ENCODE measurements at regions not wholly inside any gene's neighbourhood (a gene's known extent, or its start where the extent isn't known, plus 50 kb on each side); places are given as distances from the start of the nearest gene placed in this dataset.

GRCh38 chr1:207965392-207966387 is 54.8 kb upstream of the CD34 start:
- ChIA-PET CTCF (interaction anchor here (1.0 to 4.6 kb wide), 9 partner anchors 19 to 154 kb away, joined by 3 to 112 read pairs (median 6); no protein-coding TSS in a partner anchor), POLR2A (no interaction called here)
- ATAC-seq (no peak), DNase-seq (ENCODE audit: low read depth in 1 of 2, low spot score in 1 of 2) (no peak), FAIRE-seq (no peak)
- H3K9me3 ChIP-seq: no peaks in the 10 kb centered on the region
- no peak overlapping the region for H3K4me2 ChIP-seq
- peaks cover 8% of the 10 kb centered on the region; the same call in 2 of the 3 replicates for H3K4me1 ChIP-seq
- no peak overlapping the region for H3K4me3 ChIP-seq
- no peak overlapping the region for H3K27ac ChIP-seq
- 59% methylated on average over 9 of the region's 9 CpGs for WGBS (ENCODE audit: missing lambda C conversion rate)
- TF ChIP-seq TP53 (CRISPR knock-in tag; IDR thresholded peaks at IDR 0.05): no peak
- no peak for TF ChIP-seq ESRRA (IDR thresholded peaks at IDR 0.05; ENCODE audit: borderline replicate concordance, low read length)
- no peak for TF ChIP-seq POLR2AphosphoS2 (conservative IDR thresholded peaks at IDR 0.05; ENCODE audit: low read length)
- TF ChIP-seq POLR2A (IDR thresholded peaks at IDR 0.05; ENCODE audit: low read length): no peak
- no peak for TF ChIP-seq CHD4 (IDR thresholded peaks at IDR 0.05; ENCODE audit: borderline replicate concordance)
- no peak for TF ChIP-seq HOXB5 (CRISPR knock-in tag; IDR thresholded peaks at IDR 0.05)
- no peak for TF ChIP-seq RFX5 (IDR thresholded peaks at IDR 0.05)
- no peak for TF ChIP-seq HEYL (CRISPR knock-in tag; IDR thresholded peaks at IDR 0.05)
- no peak for TF ChIP-seq MAZ (IDR thresholded peaks at IDR 0.05; ENCODE audit: borderline replicate concordance, low read depth, low read length)

GRCh38 chr1:207964195-207964966 is 53.5 kb upstream of the CD34 start:
- H3K27ac ChIP-seq: peak overlapping the region; percentile 72 to 96; a peak in 5 of 6 replicates
- WGBS (ENCODE audit: missing lambda C conversion rate): 73% methylated on average over 25 of the region's 25 CpGs
- no peaks in the 10 kb centered on the region for H3K9me3 ChIP-seq
- peak overlapping the region; percentile 94 for H3K4me2 ChIP-seq
- FAIRE-seq (no peak), DNase-seq (ENCODE audit: low read depth in 1 of 2, low spot score in 1 of 2) (no peak), ATAC-seq (peak in 1 of 2 experiments; percentile 6; a peak in 2 of 6 replicates)
- ChIA-PET CTCF (interaction anchor here (0.6 to 4.6 kb wide), 32 partner anchors 8 to 1420 kb away, joined by 3 to 112 read pairs (median 10); no protein-coding TSS in a partner anchor), POLR2A (interaction anchor here (2.2 kb wide), 1 partner anchor 79 kb away, joined by 12 read pairs; no protein-coding TSS in a partner anchor)
- H3K4me1 ChIP-seq: peaks cover 8% of the 10 kb centered on the region; the same call in 2 of the 3 replicates
- no peak for TF ChIP-seq RFX5 (IDR thresholded peaks at IDR 0.05)
- TF ChIP-seq MAFK (IDR thresholded peaks at IDR 0.05; ENCODE audit: partially characterized antibody): no peak
- no peak for TF ChIP-seq EHMT2 (IDR thresholded peaks at IDR 0.05; ENCODE audit: low read depth)
- no peak for TF ChIP-seq NR3C1 (IDR thresholded peaks at IDR 0.05)
- no peak for TF ChIP-seq POLR2A (IDR thresholded peaks at IDR 0.05; ENCODE audit: low read length)
- no peak for TF ChIP-seq RARB (CRISPR knock-in tag; IDR thresholded peaks at IDR 0.05)
- no peak for TF ChIP-seq MAX (IDR thresholded peaks at IDR 0.05)
- TF ChIP-seq, protein P1, sequence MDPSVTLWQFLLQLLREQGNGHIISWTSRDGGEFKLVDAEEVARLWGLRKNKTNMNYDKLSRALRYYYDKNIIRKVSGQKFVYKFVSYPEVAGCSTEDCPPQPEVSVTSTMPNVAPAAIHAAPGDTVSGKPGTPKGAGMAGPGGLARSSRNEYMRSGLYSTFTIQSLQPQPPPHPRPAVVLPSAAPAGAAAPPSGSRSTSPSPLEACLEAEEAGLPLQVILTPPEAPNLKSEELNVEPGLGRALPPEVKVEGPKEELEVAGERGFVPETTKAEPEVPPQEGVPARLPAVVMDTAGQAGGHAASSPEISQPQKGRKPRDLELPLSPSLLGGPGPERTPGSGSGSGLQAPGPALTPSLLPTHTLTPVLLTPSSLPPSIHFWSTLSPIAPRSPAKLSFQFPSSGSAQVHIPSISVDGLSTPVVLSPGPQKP (IDR thresholded peaks at IDR 0.05; ENCODE audit: low read depth, low read length): no peak
- no peak for TF ChIP-seq SREBF2 (IDR thresholded peaks at IDR 0.05)
- TF ChIP-seq CEBPB (IDR thresholded peaks at IDR 0.05): no peak
- no peak for TF ChIP-seq FOSL2 (IDR thresholded peaks at IDR 0.05)
- TF ChIP-seq FOSL2 (CRISPR knock-in tag; IDR thresholded peaks at IDR 0.05): no peak
- TF ChIP-seq ZC3H11A (IDR thresholded peaks at IDR 0.05): no peak
- TF ChIP-seq CBX8 (IDR thresholded peaks at IDR 0.05): no peak
- TF ChIP-seq USF2 (IDR thresholded peaks at IDR 0.05): no peak
- TF ChIP-seq HMGXB4 (CRISPR knock-in tag; IDR thresholded peaks at IDR 0.05; ENCODE audit: borderline replicate concordance): no peak
- no peak for TF ChIP-seq GATA3 (IDR thresholded peaks at IDR 0.05; ENCODE audit: borderline replicate concordance)
- no peak for TF ChIP-seq PBX3 (IDR thresholded peaks at IDR 0.05)
- no peak overlapping the region for H3K4me3 ChIP-seq

Measured in A549 (cell line).